Endothelial cell of umbilical vein (primary cell): ENCODE measurements at regions not wholly inside any gene's neighbourhood (a gene's known extent, or its start where the extent isn't known, plus 50 kb on each side); places are given as distances from the start of the nearest gene placed in this dataset.

Source experiments
- BruUV-seq: library from RNA; stranded (reverse); fragments of 400-500 nt; replicated peaks from 2 replicates; lab custom pipeline; 2021; lab: Mats Ljungman, UMichigan
- CTCF ChIA-PET: fragments of 300-600, 350-600 bp; sonication (Branson Sonifier 250); formaldehyde crosslinking; loops from one replicate; lab custom pipeline; 2021; ENCODE audit warnings: antibody characterized with exemption, inconsistent platforms; lab: Charles Lee
- POLR2A ChIA-PET: fragments of 300-600, 350-600 bp; sonication (Branson Sonifier 250); formaldehyde crosslinking; loops from one replicate; lab custom pipeline; 2021; ENCODE audit warnings: antibody characterized with exemption, inconsistent platforms; lab: Charles Lee
- DNase-seq: peaks from one replicate; pipeline ENCODE4 v3.0.0-alpha.2; 2011; ENCODE audit warnings: low read depth, low spot score
- FAIRE-seq: peaks from 2 replicates; lab custom pipeline; 2011; peaks lifted over from hg19 to GRCh38; lab: Jason Lieb, UNC
- H2AFZ ChIP-seq: 2 replicates; pipeline ENCODE4 v1.6.0; 2012; ENCODE audit warnings: low read depth, low read length, control low read depth, inconsistent platforms
- H3K27ac ChIP-seq: 2 replicates; pipeline ENCODE4 v1.5.1; 2011; ENCODE audit warnings: low read depth, mild to moderate bottlenecking, control low read depth, low read length, moderate library complexity; ENCODE audit not compliant: insufficient read depth
- H3K27me3 ChIP-seq, 2 experiments: 2 replicates each; pipeline versions ENCODE4 v1.6.0 to v1.6.1; 2011; ENCODE audit warnings: low read length in 2 of 2, mixed read lengths in 1 of 2; ENCODE audit not compliant: control insufficient read depth in 2 of 2, insufficient read depth in 2 of 2
- H3K36me3 ChIP-seq, 2 experiments: 2 replicates in 1 of 2; 3 replicates in 1 of 2; pipeline ENCODE4 v1.5.1; 2011; ENCODE audit warnings: low read length in 2 of 2, mild to moderate bottlenecking in 1 of 2, moderate library complexity in 1 of 2; ENCODE audit not compliant: control insufficient read depth in 2 of 2, insufficient read depth in 2 of 2; ENCODE audit errors: extremely low read depth in 1 of 2
- H3K4me1 ChIP-seq: 3 replicates; pipeline ENCODE4 v1.5.1; 2011; ENCODE audit warnings: mild to moderate bottlenecking, low read length; ENCODE audit not compliant: control insufficient read depth, insufficient read depth; ENCODE audit errors: extremely low read depth
- H3K4me2 ChIP-seq: 2 replicates; pipeline ENCODE4 v1.6.1; 2011; ENCODE audit warnings: low read length, control low read depth, mixed read lengths; ENCODE audit not compliant: insufficient read depth
- H3K4me3 ChIP-seq, 3 experiments: fragments of 200-600 bp in 1 of 3; sonication (generic), shearing (Covaris generic) in 1 of 3; replicated peaks in 1 of 3; 2 replicates each; pipeline ENCODE4 v1.5.1; 2011 to 2016; ENCODE audit warnings: control low read depth in 3 of 3, low read length in 3 of 3, mild to moderate bottlenecking in 2 of 3, inconsistent platforms in 1 of 3, low read depth in 1 of 3, moderate library complexity in 1 of 3; ENCODE audit not compliant: insufficient read depth in 1 of 3
- H3K79me2 ChIP-seq: 2 replicates; pipeline ENCODE4 v1.6.0; 2012; ENCODE audit warnings: low read length, inconsistent platforms; ENCODE audit not compliant: control insufficient read depth, insufficient read depth
- H3K9ac ChIP-seq: replicated peaks from 2 replicates; pipeline ENCODE3; 2011; ENCODE audit warnings: low read length, control low read depth; ENCODE audit not compliant: insufficient read depth; ENCODE audit errors: extremely low read depth
- H3K9me1 ChIP-seq: replicated peaks from 3 replicates; pipeline ENCODE4 v1.6.0; 2011; ENCODE audit warnings: mild to moderate bottlenecking, low read length; ENCODE audit not compliant: control insufficient read depth, insufficient read depth; ENCODE audit errors: extremely low read depth
- H3K9me3 ChIP-seq: replicated peaks from 2 replicates; pipeline ENCODE4 v1.5.1; 2012; ENCODE audit warnings: low read length, inconsistent platforms; ENCODE audit not compliant: control insufficient read depth, insufficient read depth
- H4K20me1 ChIP-seq: replicated peaks from 2 replicates; pipeline ENCODE3; 2011; ENCODE audit warnings: mild to moderate bottlenecking, low read length; ENCODE audit not compliant: control insufficient read depth, insufficient read depth; ENCODE audit errors: extremely low read depth
- CTCF ChIP-seq, 2 donors: IDR thresholded peaks; 1 replicate in 1 of 2; 2 replicates in 1 of 2; pipeline ENCODE4 v1.5.1; 2011; ENCODE audit warnings: low read length in 2 of 2, mild to moderate bottlenecking in 2 of 2, moderate library complexity in 2 of 2, control low read depth in 1 of 2, inconsistent platforms in 1 of 2, low read depth in 1 of 2; ENCODE audit not compliant: insufficient read depth in 1 of 2; ENCODE audit errors: extremely low read depth in 1 of 2
- EZH2 ChIP-seq: IDR thresholded peaks from 2 replicates; pipeline ENCODE4 v1.6.1; 2012; ENCODE audit warnings: borderline replicate concordance, low read depth, mild to moderate bottlenecking, moderate library complexity, low read length, inconsistent platforms; ENCODE audit not compliant: severe bottlenecking
- FOS ChIP-seq: IDR thresholded peaks from 2 replicates; pipeline ENCODE4 v1.6.1; 2011; ENCODE audit warnings: mild to moderate bottlenecking, low read length, moderate library complexity, borderline replicate concordance; ENCODE audit not compliant: insufficient read depth
- GATA2 ChIP-seq: IDR thresholded peaks from 2 replicates; pipeline ENCODE4 v1.7.0; 2011; ENCODE audit warnings: low read depth, mild to moderate bottlenecking, moderate library complexity, mixed read lengths, low read length; ENCODE audit not compliant: insufficient read length, insufficient read depth
- JUN ChIP-seq: IDR thresholded peaks from 2 replicates; pipeline ENCODE4 v1.6.1; 2011; ENCODE audit warnings: borderline replicate concordance, low read depth; ENCODE audit not compliant: insufficient read length, insufficient read depth
- MAX ChIP-seq: IDR thresholded peaks from 2 replicates; pipeline ENCODE4 v1.6.1; 2011; ENCODE audit not compliant: insufficient read depth, insufficient read length
- MYC ChIP-seq: IDR thresholded peaks from one replicate; pipeline ENCODE4 v1.6.1; 2011; ENCODE audit warnings: mild to moderate bottlenecking, low read depth, low read length
- POLR2A ChIP-seq: IDR thresholded peaks from 2 replicates; pipeline ENCODE4 v1.6.1; 2012; ENCODE audit warnings: low read depth, mild to moderate bottlenecking, control low read depth, low read length
- POLR2AphosphoS5 ChIP-seq: IDR thresholded peaks from 2 replicates; pipeline ENCODE4 v1.6.1; 2012; ENCODE audit warnings: low read depth, mild to moderate bottlenecking, control low read depth, low read length, moderate library complexity; ENCODE audit not compliant: insufficient read depth
- dilution Hi-C: fragments of 300-500 bp; cut with MboI; formaldehyde crosslinking; loops from one replicate; pipeline ENCODE4 v1.15.0; 2019; ENCODE audit warnings: low sequenced_read_pairs; ENCODE audit not compliant: extremely low pct_ligation_motif_present
- intact Hi-C: fragments of 100-400 bp; cut with micrococcal nuclease; formaldehyde crosslinking; loops from one replicate; pipeline ENCODE4 v1.10.0; 2022

- no peaks in the 10 kb centered on the region for H3K9me3 ChIP-seq
- no peaks in the 10 kb centered on the region for H4K20me1 ChIP-seq
- H3K27me3 ChIP-seq, result no peaks in the 10 kb centered on the region
- DNase-seq (no peak), FAIRE-seq (no peak)
- H3K4me3 ChIP-seq, result no peak overlapping the region
- H3K27ac ChIP-seq, result no peak overlapping the region
- H2AFZ ChIP-seq, result no peak overlapping the region
- H3K9me1 ChIP-seq, result no peaks in the 10 kb centered on the region
- H3K4me2 ChIP-seq, result no peak overlapping the region
- ChIA-PET POLR2A (no interaction called here), CTCF (no interaction called here)
- no peaks in the 10 kb centered on the region for H3K79me2 ChIP-seq
- TF ChIP-seq POLR2A (no peak), MYC (no peak), POLR2AphosphoS5 (no peak), CTCF (IDR thresholded peaks at IDR 0.05; ENCODE audit: extremely low read depth in 1 of 2, insufficient read depth in 1 of 2, low read depth in 1 of 2, low read length in 2 of 2) (no peak), EZH2 (no peak), FOS (no peak), JUN (no peak), GATA2 (no peak), MAX (no peak)
- no peaks in the 10 kb centered on the region for H3K36me3 ChIP-seq
- H3K4me1 ChIP-seq, result no peaks in the 10 kb centered on the region
- dilution Hi-C loops, result no loop called here
- BruUV-seq, result no TSS peak
- no peak overlapping the region for H3K9ac ChIP-seq
- intact Hi-C loops, result no loop called here
Observed at GRCh38 chr4:148776941-148777340, 334.7 kb upstream of the NR3C2 start.
